Stomach (tissue), 8 donors: ENCODE measurements at regions not wholly inside any gene's neighbourhood (a gene's known extent, or its start where the extent isn't known, plus 50 kb on each side); places are given as distances from the start of the nearest gene placed in this dataset.
"Not testable (repeated sequence)": the region's sequence is repeated elsewhere in the genome, so short reads cannot be mapped to it uniquely, and the experiment has no call there.

Experiments
- DNase-seq, 2 donors: peaks; one replicate each; pipeline versions ENCODE4 v3.0.0 to v3.0.0-alpha.2; 2013 to 2019
- H3K27ac ChIP-seq, 5 donors: fragments of 200-600 bp in 4 of 5; sonication (generic) in 4 of 5; one replicate each; pipeline ENCODE4 v1.5.1; 2013 to 2019; ENCODE audit warnings: mild to moderate bottlenecking in 1 of 5, moderate library complexity in 1 of 5
- H3K27me3 ChIP-seq, 3 donors: fragments of 200-600 bp; sonication (generic); one replicate each; pipeline ENCODE4 v1.5.1; 2017 to 2019; ENCODE audit warnings: mixed run types in 1 of 3
- H3K36me3 ChIP-seq, 4 donors: fragments of 200-600 bp; sonication (generic); 1 replicate in 3 of 4; 2 replicates in 1 of 4; pipeline ENCODE4 v1.5.1; 2016 to 2019
- H3K4me1 ChIP-seq, 4 donors: fragments of 200-600 bp; sonication (generic); one replicate each; pipeline ENCODE4 v1.5.1; 2016 to 2019
- H3K4me3 ChIP-seq, 4 donors: fragments of 200-600 bp; sonication (generic) in 3 of 4; one replicate each; pipeline ENCODE4 v1.5.1; 2016 to 2019; ENCODE audit warnings: mild to moderate bottlenecking in 1 of 4
- H3K9me3 ChIP-seq, 4 donors: fragments of 200-600 bp; sonication (generic); one replicate each; pipeline ENCODE4 v1.5.1; 2016 to 2019
- CTCF ChIP-seq, 7 experiments: fragments of 450-650 bp in 4 of 7; fragments of 200-600 bp in 3 of 7; sonication (generic) in 3 of 7; IDR thresholded peaks; one replicate each; pipeline ENCODE4 v1.5.1; 2016 to 2019; ENCODE audit warnings: antibody characterized with exemption in 7 of 7, control low read depth in 2 of 7, mild to moderate bottlenecking in 1 of 7
- EP300 ChIP-seq: sonication (generic); formaldehyde crosslinking; IDR thresholded peaks from one replicate; pipeline ENCODE4 v1.6.1; 2017; ENCODE audit warnings: antibody characterized with exemption
- POLR2A ChIP-seq, 4 donors: fragments of 450-650 bp; IDR thresholded peaks; one replicate each; pipeline ENCODE4 v1.6.1; 2016; ENCODE audit warnings: antibody characterized with exemption in 4 of 4, control low read depth in 2 of 4, mild to moderate bottlenecking in 1 of 4, moderate library complexity in 1 of 4
- POLR2AphosphoS5 ChIP-seq, 3 donors: sonication (generic); formaldehyde crosslinking; IDR thresholded peaks; one replicate each; pipeline ENCODE4 v1.6.1; 2016; ENCODE audit warnings: antibody characterized with exemption in 3 of 3
- WGBS, 5 donors: extraction: QIAGEN DNeasy Blood & Tissue Kit in 3 of 5; methylation state at CpG; one replicate each; pipeline versions ENCODE4 v1.1.5 to v1.1.7; 2013 to 2018; 5-methylcytosine and 5-hydroxymethylcytosine counted together
- intact Hi-C: fragments of 100-400 bp; cut with DNase I; formaldehyde crosslinking; loops from one replicate; pipeline ENCODE4 v1.15.1; 2023; ENCODE audit warnings: low total_unique reads
- donor health status: healthy with polysubstance abuse.
- donor health status: Bipolar disorder and iron deficiency.
- donor health status: healthy.

DNA sequence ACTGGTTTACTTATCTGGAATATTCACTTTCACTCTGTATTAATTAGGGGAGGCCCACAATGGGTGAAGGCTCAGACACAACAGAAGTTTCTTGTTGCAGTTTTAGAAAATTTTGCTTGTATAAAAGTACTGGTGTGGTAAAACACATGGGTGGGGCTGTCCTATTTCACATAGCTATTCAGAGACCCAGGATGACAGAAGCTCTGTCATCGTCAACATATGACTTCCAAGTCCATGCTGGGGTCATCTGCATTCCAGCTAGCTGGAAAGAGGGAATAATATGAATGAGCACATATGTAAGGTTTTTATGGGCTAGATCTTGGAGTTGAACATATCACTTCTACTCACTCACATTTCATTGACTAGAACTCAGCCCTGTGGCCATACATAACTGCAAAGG is 166.4 kb upstream of the KCTD3 start:
- no peak for DNase-seq
- 74 to 96% (median 83%) methylated on average over 1 of the region's 1 CpG for WGBS, 5 donors
- intact Hi-C loops: no loop called here
- TF ChIP-seq POLR2A (IDR thresholded peaks at IDR 0.05): no peak
- no peak for TF ChIP-seq POLR2AphosphoS5 (IDR thresholded peaks at IDR 0.05)
- no peak for TF ChIP-seq CTCF (IDR thresholded peaks at IDR 0.05)
- TF ChIP-seq EP300: no peak
- Histone ChIP-seq H3K27ac (no peak overlapping the region), H3K36me3 (no peaks in the 10 kb centered on the region), H3K27me3 (no peaks in the 10 kb centered on the region), H3K4me1 (no peaks in the 10 kb centered on the region), H3K4me3 (no peak overlapping the region), H3K9me3 (no peaks in the 10 kb centered on the region)

DNA sequence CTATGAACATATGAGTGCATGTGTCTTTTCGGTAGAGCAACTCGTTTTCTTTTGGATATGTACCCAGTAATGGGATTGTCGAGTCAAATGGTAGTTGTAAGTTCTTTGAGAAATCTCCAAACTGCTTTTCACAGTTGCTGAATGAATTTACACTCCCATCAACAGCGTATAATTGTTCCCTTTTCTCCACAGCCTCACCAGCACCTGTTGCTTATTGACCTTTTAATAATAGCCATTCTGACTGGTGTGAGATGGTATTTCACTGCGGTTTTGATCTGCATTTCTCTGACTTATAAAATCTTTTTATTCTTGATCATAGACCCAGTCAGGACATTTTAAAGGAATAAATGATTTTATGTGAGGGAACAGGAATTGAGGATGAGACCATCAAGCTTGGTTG is 165.0 kb upstream of the KCTD3 start:
- no peak for DNase-seq
- Histone ChIP-seq H3K9me3 (no peaks in the 10 kb centered on the region), H3K4me1 (no peaks in the 10 kb centered on the region), H3K27ac (no peak overlapping the region), H3K4me3 (no peak overlapping the region), H3K36me3 (no peaks in the 10 kb centered on the region), H3K27me3 (no peaks in the 10 kb centered on the region)
- TF ChIP-seq POLR2AphosphoS5 (IDR thresholded peaks at IDR 0.05): no peak
- TF ChIP-seq CTCF (IDR thresholded peaks at IDR 0.05): no peak
- TF ChIP-seq POLR2A (IDR thresholded peaks at IDR 0.05): no peak
- no peak for TF ChIP-seq EP300
- 85 to 92% (median 89%) methylated on average over 5 of the region's 5 CpGs for WGBS, 5 donors
- intact Hi-C loops: no loop called here

GRCh38 chr1:215405211-215405610 is 161.9 kb upstream of the KCTD3 start:
- no peak overlapping the region for H3K4me3 ChIP-seq
- no peaks in the 10 kb centered on the region for H3K4me1 ChIP-seq
- no peak for TF ChIP-seq EP300
- TF ChIP-seq POLR2A (IDR thresholded peaks at IDR 0.05): no peak
- no peak overlapping the region for H3K27ac ChIP-seq
- 41 to 72% (median 54%) methylated on average over 1 of the region's 1 CpG for WGBS, 5 donors
- H3K27me3 ChIP-seq: no peaks in the 10 kb centered on the region
- intact Hi-C loops: no loop called here
- DNase-seq: no peak
- no peaks in the 10 kb centered on the region for H3K9me3 ChIP-seq
- no peaks in the 10 kb centered on the region for H3K36me3 ChIP-seq

DNA sequence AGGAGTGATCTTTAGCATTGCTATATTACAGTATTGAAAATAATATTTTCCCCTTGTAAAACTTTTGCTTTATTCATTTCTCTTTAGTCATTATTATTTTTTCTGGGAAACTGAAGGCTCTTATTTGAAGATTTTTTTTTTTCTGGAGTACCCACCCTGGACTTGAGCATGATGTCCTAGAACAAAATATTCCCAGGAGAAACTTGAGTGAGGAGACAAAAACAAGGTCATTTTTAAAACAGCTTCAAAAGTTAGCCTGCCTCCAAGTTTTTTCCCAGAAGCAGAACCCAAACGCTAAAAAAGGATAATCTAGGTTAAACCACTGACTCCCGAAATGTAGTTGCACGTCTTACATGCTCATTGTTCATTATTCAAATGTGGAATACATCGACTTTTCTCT is 160.2 kb upstream of the KCTD3 start:
- no peaks in the 10 kb centered on the region for H3K36me3 ChIP-seq
- no peaks in the 10 kb centered on the region for H3K9me3 ChIP-seq
- H3K27ac ChIP-seq: no peak overlapping the region
- H3K4me1 ChIP-seq: no peaks in the 10 kb centered on the region
- intact Hi-C loops: no loop called here
- no peak for DNase-seq
- H3K4me3 ChIP-seq: no peak overlapping the region
- 82 to 89% (median 84%) methylated on average over 4 of the region's 4 CpGs for WGBS, 5 donors
- TF ChIP-seq POLR2A (IDR thresholded peaks at IDR 0.05) (no peak), CTCF (IDR thresholded peaks at IDR 0.05) (no peak), EP300 (no peak), POLR2AphosphoS5 (IDR thresholded peaks at IDR 0.05) (no peak)
- no peaks in the 10 kb centered on the region for H3K27me3 ChIP-seq

DNA sequence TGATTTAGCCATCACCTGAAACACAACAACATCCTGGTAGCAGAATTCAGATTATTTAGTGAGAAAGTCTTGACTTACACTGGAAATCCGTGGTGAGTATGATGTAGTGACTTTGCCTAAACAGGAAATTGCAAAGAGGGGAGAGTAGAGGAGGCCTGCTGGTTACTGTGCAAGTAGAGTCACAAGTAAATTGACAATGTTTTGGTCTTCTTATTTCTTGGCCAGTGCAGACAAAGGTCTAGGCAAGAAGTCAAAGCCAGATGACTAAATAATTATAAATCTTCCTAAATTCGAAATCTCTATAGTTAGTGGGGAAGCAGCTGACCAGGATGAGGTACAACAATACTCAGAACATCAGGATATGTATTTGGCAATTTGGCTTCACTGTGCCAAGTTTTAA is 159.5 kb upstream of the KCTD3 start:
- no peak for DNase-seq
- Histone ChIP-seq H3K27ac (no peak overlapping the region), H3K4me3 (no peak overlapping the region), H3K4me1 (no peaks in the 10 kb centered on the region), H3K36me3 (no peaks in the 10 kb centered on the region), H3K9me3 (no peaks in the 10 kb centered on the region), H3K27me3 (no peaks in the 10 kb centered on the region)
- TF ChIP-seq EP300 (no peak), POLR2AphosphoS5 (IDR thresholded peaks at IDR 0.05) (no peak), CTCF (IDR thresholded peaks at IDR 0.05) (no peak), POLR2A (IDR thresholded peaks at IDR 0.05) (no peak)
- intact Hi-C loops: no loop called here
- WGBS, 5 donors: 19 to 38% (median 29%) methylated on average over 2 of the region's 2 CpGs

GRCh38 chr1:215409546-215409945 is 157.6 kb upstream of the KCTD3 start:
- H3K4me1 ChIP-seq, DNase-seq, H3K9me3 ChIP-seq, H3K27ac ChIP-seq, H3K36me3 ChIP-seq, H3K4me3 ChIP-seq, intact Hi-C loops, H3K27me3 ChIP-seq: not testable (repeated sequence)
- WGBS, 5 donors: 92 to 96% (median 95%) methylated on average over 4 of the region's 4 CpGs

- H3K4me3 ChIP-seq, H3K4me1 ChIP-seq, DNase-seq, H3K36me3 ChIP-seq, H3K9me3 ChIP-seq, intact Hi-C loops, H3K27ac ChIP-seq, H3K27me3 ChIP-seq: not testable (repeated sequence)
- 75 to 81% (median 76%) methylated on average over 4 to 5 of the region's 5 CpGs for WGBS, 5 donors
Measured at GRCh38 chr1:215415521-215415920, 151.6 kb upstream of the KCTD3 start.
